OCI-LY7 (cell line): ENCODE measurements at regions not wholly inside any gene's neighbourhood (a gene's known extent, or its start where the extent isn't known, plus 50 kb on each side); places are given as distances from the start of the nearest gene placed in this dataset.

Source experiments
- BruUV-seq: library from RNA; stranded (reverse); fragments of 400-500 nt; replicated peaks from 2 replicates; lab custom pipeline; 2021; lab: Mats Ljungman, UMichigan
- CTCF ChIA-PET: fragments of 300-600 bp; sonication (Branson Sonifier 250); formaldehyde crosslinking; loops from one replicate; lab custom pipeline; 2022; ENCODE audit warnings: antibody characterized with exemption; ENCODE audit not compliant: unreplicated experiment; lab: Charles Lee
- POLR2A ChIA-PET: fragments of 300-600 bp; sonication (Branson Sonifier 250); formaldehyde crosslinking; loops from one replicate; lab custom pipeline; 2022; ENCODE audit warnings: antibody characterized with exemption; lab: Charles Lee
- DNase-seq: peaks from one replicate; pipeline ENCODE4 v3.0.0-alpha.2; 2015; ENCODE audit warnings: low spot score
- H2AFZ ChIP-seq: fragments of 200-600 bp; sonication (generic), shearing (Covaris generic); 2 replicates; pipeline ENCODE4 v1.6.1; 2014; ENCODE audit warnings: mild to moderate bottlenecking, antibody characterized with exemption, low read length, moderate library complexity
- H3K27ac ChIP-seq: fragments of 200-600 bp; sonication (generic); 2 replicates; pipeline ENCODE4 v1.5.1; 2014; ENCODE audit warnings: mixed run types, low read depth, mild to moderate bottlenecking, moderate library complexity, low read length, inconsistent platforms; ENCODE audit not compliant: poor library complexity, severe bottlenecking
- H3K36me3 ChIP-seq: fragments of 200-600 bp; sonication (generic); 2 replicates; pipeline ENCODE4 v1.6.1; 2014; ENCODE audit warnings: mild to moderate bottlenecking, antibody characterized with exemption, low read length, moderate library complexity, mixed read lengths; ENCODE audit not compliant: insufficient read depth
- H3K4me1 ChIP-seq: fragments of 200-600 bp; sonication (generic); 2 replicates; pipeline ENCODE4 v1.5.1; 2014; ENCODE audit warnings: mild to moderate bottlenecking, low read length; ENCODE audit not compliant: insufficient read depth, poor library complexity, severe bottlenecking
- H3K4me2 ChIP-seq: fragments of 200-600 bp; sonication (generic); 2 replicates; pipeline ENCODE4 v1.6.1; 2014; ENCODE audit warnings: mild to moderate bottlenecking, low read length
- H3K4me3 ChIP-seq: fragments of 200-600 bp; sonication (generic); 2 replicates; pipeline ENCODE4 v1.5.1; 2014; ENCODE audit warnings: mild to moderate bottlenecking, low read depth, low read length; ENCODE audit not compliant: poor library complexity, severe bottlenecking
- H3K79me2 ChIP-seq: fragments of 200-600 bp; sonication (generic); 2 replicates; pipeline ENCODE4 v1.6.1; 2016; ENCODE audit warnings: low read depth, mild to moderate bottlenecking, low read length, moderate library complexity, mixed read lengths; ENCODE audit not compliant: insufficient read depth
- H3K9me2 ChIP-seq: fragments of 200-600 bp; sonication (generic); 2 replicates; pipeline ENCODE4 v1.6.1; 2016; ENCODE audit warnings: mild to moderate bottlenecking, low read length, mixed read lengths; ENCODE audit not compliant: insufficient read depth
- H3K9me3 ChIP-seq: fragments of 200-600 bp; sonication (generic); 2 replicates; pipeline ENCODE4 v1.6.1; 2014; ENCODE audit warnings: mild to moderate bottlenecking, mixed run types, low read length, mixed read lengths
- H4K20me1 ChIP-seq: fragments of 200-600 bp; sonication (generic); 2 replicates; pipeline ENCODE4 v1.6.1; 2014; ENCODE audit warnings: mild to moderate bottlenecking, antibody characterized with exemption, low read length, moderate library complexity, mixed read lengths; ENCODE audit not compliant: insufficient read depth
- CTCF ChIP-seq: fragments of 200-600 bp; sonication (generic); conservative IDR thresholded peaks from 2 replicates; pipeline ENCODE4 v1.5.1; 2014; ENCODE audit warnings: mild to moderate bottlenecking, antibody characterized with exemption, low read length, moderate library complexity, mixed read lengths
- EZH2phosphoT487 ChIP-seq: fragments of 200-600 bp; sonication (generic); IDR thresholded peaks from 2 replicates; pipeline ENCODE4 v1.6.1; 2018; ENCODE audit warnings: low read depth, borderline replicate concordance, mild to moderate bottlenecking, mixed run types, antibody characterized with exemption, low read length, moderate library complexity, mixed read lengths
- intact Hi-C: fragments of 100-400 bp; cut with micrococcal nuclease; formaldehyde crosslinking; loops from one replicate; pipeline ENCODE4 v1.10.0; 2022; ENCODE audit not compliant: unreplicated experiment

- Histone ChIP-seq H3K27ac (no peak overlapping the region), H3K79me2 (no peaks in the 10 kb centered on the region), H3K4me3 (no peak overlapping the region), H2AFZ (peak overlapping the region; percentile 42; the same call in 1 of the 2 replicates), H3K9me2 (no peaks in the 10 kb centered on the region), H3K4me1 (peaks cover 17% of the 10 kb centered on the region), H3K4me2 (no peak overlapping the region), H3K9me3 (peaks cover 12% of the 10 kb centered on the region; the same call in 1 of the 2 replicates), H3K36me3 (no peaks in the 10 kb centered on the region; the same call in 1 of the 2 replicates), H4K20me1 (no peaks in the 10 kb centered on the region)
- no peak for TF ChIP-seq CTCF
- no peak for TF ChIP-seq EZH2phosphoT487
- DNase-seq, result no peak
- ChIA-PET POLR2A (interaction anchor here (1.1 to 1.4 kb wide), 2 partner anchors 55 to 330 kb away, joined by 3 read pairs; no protein-coding TSS in a partner anchor), CTCF (no interaction called here)
- BruUV-seq, result no TSS peak
- intact Hi-C loops, result loop anchor here (5.0 to 10.0 kb wide), 2 partner anchors 54 to 842 kb away; no protein-coding TSS in a partner anchor
Observed at GRCh38 chr6:88236612-88237360, 70.6 kb upstream of the CNR1 start.

- Histone ChIP-seq H3K4me3 (no peak overlapping the region), H3K4me1 (peaks cover 8% of the 10 kb centered on the region), H2AFZ (no peak overlapping the region), H3K9me2 (no peaks in the 10 kb centered on the region), H4K20me1 (no peaks in the 10 kb centered on the region), H3K27ac (no peak overlapping the region), H3K9me3 (peaks cover 41% of the 10 kb centered on the region; the same call in 1 of the 2 replicates), H3K79me2 (no peaks in the 10 kb centered on the region), H3K4me2 (no peak overlapping the region), H3K36me3 (no peaks in the 10 kb centered on the region; the same call in 1 of the 2 replicates)
- intact Hi-C loops, result loop anchor here (10.0 kb wide), 1 partner anchor 838 kb away; no protein-coding TSS in a partner anchor
- TF ChIP-seq EZH2phosphoT487 (no peak), CTCF (no peak)
- CTCF ChIA-PET, result no interaction called here
- POLR2A ChIA-PET, result no interaction called here
- BruUV-seq, result no TSS peak
- DNase-seq, result no peak
Observed at GRCh38 chr6:88232753-88233152, 66.6 kb upstream of the CNR1 start.

GRCh38 chr6:88223298-88223697 is 57.2 kb upstream of the CNR1 start:
- Histone ChIP-seq H3K79me2 (no peaks in the 10 kb centered on the region), H3K27ac (no peak overlapping the region), H3K4me2 (no peak overlapping the region), H3K9me2 (no peaks in the 10 kb centered on the region), H3K4me1 (no peaks in the 10 kb centered on the region), H3K9me3 (no peaks in the 10 kb centered on the region), H3K4me3 (no peak overlapping the region), H3K36me3 (no peaks in the 10 kb centered on the region), H2AFZ (no peak overlapping the region), H4K20me1 (no peaks in the 10 kb centered on the region)
- no peak for TF ChIP-seq EZH2phosphoT487
- TF ChIP-seq CTCF, result no peak
- DNase-seq, result no peak
- POLR2A ChIA-PET, result interaction anchor here (0.6 to 0.9 kb wide), 2 partner anchors 25 to 596 kb away, joined by 3 to 4 read pairs; no protein-coding TSS in a partner anchor
- intact Hi-C loops, result no loop called here
- BruUV-seq, result no TSS peak
- CTCF ChIA-PET, result no interaction called here
